KMS-11 (cell line): ENCODE measurements at regions not wholly inside any gene's neighbourhood (a gene's known extent, or its start where the extent isn't known, plus 50 kb on each side); places are given as distances from the start of the nearest gene placed in this dataset.

Experiments
- H2AFZ ChIP-seq: fragments of 200-600 bp; sonication (generic); 2 replicates; pipeline ENCODE4 v1.6.1; 2016; ENCODE audit warnings: antibody characterized with exemption, mixed run types, low read depth
- H3K27ac ChIP-seq: fragments of 200-600 bp; sonication (generic); 2 replicates; pipeline ENCODE4 v1.6.1; 2016; ENCODE audit warnings: mild to moderate bottlenecking, mixed run types
- H3K27me3 ChIP-seq: fragments of 200-600 bp; sonication (generic); 2 replicates; pipeline ENCODE4 v1.6.1; 2017; ENCODE audit warnings: mild to moderate bottlenecking, low read depth, mixed run types, moderate library complexity; ENCODE audit not compliant: insufficient read depth
- H3K36me3 ChIP-seq: fragments of 200-600 bp; sonication (generic); 2 replicates; pipeline ENCODE4 v1.6.1; 2017; ENCODE audit warnings: mild to moderate bottlenecking, mixed run types; ENCODE audit not compliant: insufficient read depth
- H3K4me1 ChIP-seq: fragments of 200-600 bp; sonication (generic); 2 replicates; pipeline ENCODE4 v1.6.1; 2016; ENCODE audit warnings: mild to moderate bottlenecking, low read depth, mixed run types; ENCODE audit not compliant: poor library complexity, severe bottlenecking
- H3K4me2 ChIP-seq: fragments of 200-600 bp; sonication (generic); 2 replicates; pipeline ENCODE4 v1.7.0; 2016; ENCODE audit warnings: mild to moderate bottlenecking, mixed run types
- H3K4me3 ChIP-seq: fragments of 200-600 bp; sonication (generic); IDR thresholded peaks from 2 replicates; pipeline ENCODE4 v1.6.1; 2017; ENCODE audit warnings: low read depth, low read length, mixed read lengths; ENCODE audit not compliant: insufficient read depth
- H3K79me2 ChIP-seq: fragments of 200-600 bp; sonication (generic); 2 replicates; pipeline ENCODE4 v1.6.1; 2016; ENCODE audit warnings: low read depth, mixed run types; ENCODE audit not compliant: insufficient read depth
- H3K9ac ChIP-seq: fragments of 200-600 bp; sonication (generic); 2 replicates; pipeline ENCODE4 v1.6.1; 2016; ENCODE audit warnings: mild to moderate bottlenecking, mixed run types
- H4K20me1 ChIP-seq: fragments of 200-600 bp; sonication (generic); 2 replicates; pipeline ENCODE4 v1.6.1; 2016; ENCODE audit warnings: mild to moderate bottlenecking, mixed run types; ENCODE audit not compliant: insufficient read depth
- TF ChIP-seq, protein P1 (sequence below): fragments of 200-600 bp; sonication (generic); conservative IDR thresholded peaks from 2 replicates; pipeline ENCODE4 v1.6.1; 2017; ENCODE audit warnings: low read depth, mild to moderate bottlenecking, antibody characterized with exemption, low read length, moderate library complexity, mixed read lengths

DNA sequence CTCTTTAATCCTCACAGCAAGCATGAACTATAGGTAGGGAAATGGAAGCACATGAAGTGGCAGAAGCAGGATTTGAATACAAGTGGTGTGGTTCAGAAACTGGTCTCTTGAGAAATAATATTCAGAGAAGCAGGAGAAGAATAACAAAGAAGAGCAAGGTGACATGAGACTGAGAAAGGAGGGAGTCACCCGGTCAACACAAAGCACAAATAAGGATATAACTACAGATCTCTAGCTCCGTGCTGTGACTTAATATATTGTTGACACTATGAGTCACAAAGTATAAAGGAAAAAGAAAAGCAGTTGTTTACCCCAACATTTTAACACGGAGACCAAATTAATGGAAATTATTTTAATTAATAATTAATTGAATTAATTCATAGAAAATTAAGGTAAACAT lies 204.5 kb downstream of the CPE start:
- Histone ChIP-seq H3K4me3 (no peak overlapping the region), H3K79me2 (no peaks in the 10 kb centered on the region), H3K36me3 (no peaks in the 10 kb centered on the region), H2AFZ (no peak overlapping the region), H3K4me2 (no peak overlapping the region), H3K27me3 (no peaks in the 10 kb centered on the region), H3K27ac (no peak overlapping the region), H3K4me1 (peaks cover 41% of the 10 kb centered on the region), H3K9ac (no peak overlapping the region), H4K20me1 (no peaks in the 10 kb centered on the region)
- TF ChIP-seq, protein P1, sequence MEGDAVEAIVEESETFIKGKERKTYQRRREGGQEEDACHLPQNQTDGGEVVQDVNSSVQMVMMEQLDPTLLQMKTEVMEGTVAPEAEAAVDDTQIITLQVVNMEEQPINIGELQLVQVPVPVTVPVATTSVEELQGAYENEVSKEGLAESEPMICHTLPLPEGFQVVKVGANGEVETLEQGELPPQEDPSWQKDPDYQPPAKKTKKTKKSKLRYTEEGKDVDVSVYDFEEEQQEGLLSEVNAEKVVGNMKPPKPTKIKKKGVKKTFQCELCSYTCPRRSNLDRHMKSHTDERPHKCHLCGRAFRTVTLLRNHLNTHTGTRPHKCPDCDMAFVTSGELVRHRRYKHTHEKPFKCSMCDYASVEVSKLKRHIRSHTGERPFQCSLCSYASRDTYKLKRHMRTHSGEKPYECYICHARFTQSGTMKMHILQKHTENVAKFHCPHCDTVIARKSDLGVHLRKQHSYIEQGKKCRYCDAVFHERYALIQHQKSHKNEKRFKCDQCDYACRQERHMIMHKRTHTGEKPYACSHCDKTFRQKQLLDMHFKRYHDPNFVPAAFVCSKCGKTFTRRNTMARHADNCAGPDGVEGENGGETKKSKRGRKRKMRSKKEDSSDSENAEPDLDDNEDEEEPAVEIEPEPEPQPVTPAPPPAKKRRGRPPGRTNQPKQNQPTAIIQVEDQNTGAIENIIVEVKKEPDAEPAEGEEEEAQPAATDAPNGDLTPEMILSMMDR, result no peak

DNA sequence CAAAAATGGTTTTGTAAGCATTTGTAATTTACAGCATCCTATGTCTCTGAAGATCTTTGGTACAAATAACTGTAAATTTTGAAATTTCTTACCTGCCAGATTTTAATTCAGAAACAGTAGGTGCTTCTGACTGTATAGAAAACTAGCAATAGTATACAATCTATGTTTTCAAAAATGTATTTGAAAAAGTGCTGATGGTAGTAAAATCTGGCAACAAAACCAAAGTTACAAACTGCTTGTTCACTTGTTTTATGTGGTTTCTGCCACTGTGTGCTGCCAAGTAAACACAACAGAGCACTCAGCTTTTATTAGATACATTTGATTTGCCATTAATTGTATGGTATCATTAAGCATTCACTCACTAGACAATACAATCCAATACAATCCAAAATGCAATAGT lies 206.1 kb downstream of the CPE start:
- Histone ChIP-seq H4K20me1 (no peaks in the 10 kb centered on the region), H3K9ac (no peak overlapping the region), H3K79me2 (no peaks in the 10 kb centered on the region), H3K4me3 (no peak overlapping the region), H3K4me1 (peaks cover 41% of the 10 kb centered on the region), H2AFZ (0 out of 2 replicates have a peak overlapping the region, but pooled peaks have one; percentile 9), H3K27me3 (no peaks in the 10 kb centered on the region), H3K27ac (peak overlapping the region; percentile 25; the same call in 1 of the 2 replicates), H3K36me3 (no peaks in the 10 kb centered on the region), H3K4me2 (peak overlapping the region; percentile 41; the same call in 1 of the 2 replicates)
- TF ChIP-seq, protein P1, result no peak

DNA sequence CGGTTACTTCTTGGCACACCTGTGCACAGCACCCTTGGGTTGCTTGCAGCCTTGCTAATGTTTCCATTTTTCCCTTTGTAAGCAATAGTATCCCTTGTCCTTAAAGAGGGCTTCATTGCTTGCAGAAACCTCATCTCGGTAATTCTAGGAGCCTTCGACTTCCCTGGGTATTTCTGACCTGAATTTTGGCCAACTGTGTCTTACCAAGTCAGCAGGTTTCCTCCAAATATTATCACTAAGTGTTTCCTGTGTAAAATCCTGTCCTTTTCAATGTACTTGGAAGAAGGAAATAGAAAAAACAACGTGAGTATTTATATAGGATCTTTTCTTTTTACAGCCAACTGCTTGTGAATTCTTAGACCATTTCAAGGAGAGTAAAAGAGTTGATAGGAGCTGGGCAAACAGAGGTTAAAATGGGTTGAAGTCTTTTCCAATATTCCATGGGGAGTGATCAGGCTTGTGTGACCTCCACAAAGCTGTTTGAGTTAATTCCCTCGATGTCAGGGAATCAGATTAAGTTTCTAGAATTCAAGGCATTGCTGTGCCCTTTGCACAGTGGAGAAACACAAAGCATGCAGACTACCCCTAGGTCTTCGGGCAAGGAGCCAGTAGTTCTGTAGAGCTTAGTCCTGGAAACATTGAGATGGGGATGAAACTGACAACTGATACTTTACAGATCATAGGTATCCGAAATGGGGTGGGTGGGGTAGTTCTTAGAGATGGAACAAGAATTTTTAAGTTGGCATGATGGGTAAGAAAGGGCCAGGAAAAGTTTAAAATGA lies 209.9 kb downstream of the CPE start:
- Histone ChIP-seq H3K27me3 (no peaks in the 10 kb centered on the region), H2AFZ (no peak overlapping the region), H3K36me3 (no peaks in the 10 kb centered on the region), H3K4me1 (peaks cover 40% of the 10 kb centered on the region), H3K4me3 (no peak overlapping the region), H4K20me1 (no peaks in the 10 kb centered on the region), H3K4me2 (no peak overlapping the region), H3K9ac (no peak overlapping the region), H3K79me2 (no peaks in the 10 kb centered on the region), H3K27ac (no peak overlapping the region)
- TF ChIP-seq, protein P1, result no peak

DNA sequence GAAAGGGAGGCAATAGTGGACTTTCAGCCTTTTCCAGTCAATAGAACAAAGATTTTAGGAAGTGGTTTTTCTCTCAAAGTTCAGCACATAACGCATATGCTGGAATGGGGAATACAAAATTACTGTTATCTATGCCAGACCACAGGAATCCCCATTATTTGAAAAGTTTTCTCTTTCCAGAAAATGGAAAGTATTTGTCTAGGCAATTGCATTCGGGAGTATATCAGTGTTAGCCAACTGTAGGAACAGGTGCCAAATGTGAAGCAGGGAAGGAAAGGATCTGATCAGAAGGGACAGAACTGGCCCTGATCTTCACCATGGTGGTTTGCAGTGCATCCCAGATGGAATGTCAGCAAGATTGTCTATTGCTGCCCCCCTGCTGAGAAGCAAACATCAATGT lies 213.6 kb downstream of the CPE start:
- Histone ChIP-seq H4K20me1 (no peaks in the 10 kb centered on the region), H3K27ac (no peak overlapping the region), H3K9ac (no peak overlapping the region), H3K4me2 (no peak overlapping the region), H3K79me2 (no peaks in the 10 kb centered on the region), H3K27me3 (no peaks in the 10 kb centered on the region), H2AFZ (no peak overlapping the region), H3K36me3 (no peaks in the 10 kb centered on the region), H3K4me3 (no peak overlapping the region), H3K4me1 (peaks cover 3% of the 10 kb centered on the region)
- TF ChIP-seq, protein P1, result no peak
